ENCODE measurements at regions not wholly inside any gene's neighbourhood (a gene's known extent, or its start where the extent isn't known, plus 50 kb on each side); places are given as distances from the start of the nearest gene placed in this dataset.

- Histone ChIP-seq H3K4me3 (no peak overlapping the region), H3K9me3 (no peaks in the 10 kb centered on the region), H3K27ac (no peak overlapping the region), H3K36me3 (no peaks in the 10 kb centered on the region), H3K27me3 (peaks cover 16% of the 10 kb centered on the region), H3K4me1 (no peaks in the 10 kb centered on the region)
- TF ChIP-seq CTCF (IDR thresholded peaks at IDR 0.05), result no peak
- intact Hi-C loops (cut with DNase I), result no loop called here
- no peak for DNase-seq
- ATAC-seq, result no peak
Measured at GRCh38 chr14:104344818-104345620, 206.6 kb downstream of the KIF26A start.

DNA sequence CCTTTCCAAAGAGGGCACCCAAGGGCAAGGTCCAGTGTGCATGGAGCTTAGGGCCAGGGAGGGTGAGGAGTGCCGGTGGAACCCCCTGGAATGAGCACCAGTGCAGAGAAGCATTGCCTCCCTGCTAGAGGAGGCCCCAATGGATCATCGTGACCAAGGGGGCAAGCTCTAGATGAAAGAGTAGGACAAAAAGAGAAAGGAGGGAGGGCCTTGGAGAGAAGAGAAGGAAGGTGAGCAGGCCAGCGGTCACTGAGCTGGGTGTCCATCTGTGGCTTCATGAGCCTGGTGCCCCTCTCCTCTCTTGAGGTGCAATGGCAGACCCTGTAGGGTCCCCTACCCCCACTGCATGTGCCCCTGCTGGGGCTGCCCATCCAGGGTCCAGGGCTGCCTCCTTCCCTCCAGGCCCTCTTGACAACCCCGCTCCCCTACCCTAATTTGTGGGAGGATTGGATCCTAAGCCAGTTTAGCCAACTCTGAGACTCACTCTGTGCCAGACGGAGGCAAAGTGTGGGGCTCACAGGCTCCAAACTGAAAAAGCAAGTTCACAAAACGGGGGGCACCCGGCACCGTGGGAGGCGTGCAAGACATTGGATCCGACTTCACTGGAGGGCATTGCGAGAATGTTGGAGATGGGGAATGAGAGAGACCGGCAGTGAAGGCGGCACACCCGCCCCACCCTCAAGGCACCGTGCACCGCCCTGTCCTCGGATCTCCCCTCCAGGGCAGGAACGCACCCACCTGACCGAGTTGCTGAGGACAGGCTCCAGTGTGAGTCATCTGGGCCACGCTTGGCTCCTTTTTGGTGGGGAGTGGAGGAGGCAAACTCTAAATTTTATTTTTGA lies 207.5 kb downstream of the KIF26A start:
- ATAC-seq, result no peak
- intact Hi-C loops (cut with DNase I), result no loop called here
- no peak for TF ChIP-seq CTCF (IDR thresholded peaks at IDR 0.05)

DNA sequence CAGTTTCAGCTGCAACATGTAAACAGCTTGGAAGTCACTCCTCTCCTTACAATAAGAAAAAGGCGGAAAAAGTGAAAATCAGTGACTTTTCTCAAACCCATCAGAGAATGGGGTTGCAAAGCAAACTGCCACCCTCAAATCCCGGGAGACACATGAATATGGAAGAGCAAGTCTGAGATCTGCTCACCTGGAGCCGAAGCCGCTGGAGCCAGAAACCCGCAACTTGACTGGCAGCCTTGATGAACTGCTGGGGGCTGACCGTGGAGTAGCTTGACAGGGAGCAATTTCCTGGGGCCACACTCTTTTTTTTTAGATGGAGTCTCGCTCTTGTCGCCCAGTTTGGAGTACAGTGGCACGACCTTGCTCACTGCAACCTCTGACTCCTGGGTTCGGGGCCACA lies 208.2 kb downstream of the KIF26A start:
- Histone ChIP-seq H3K36me3 (no peaks in the 10 kb centered on the region), H3K4me3 (no peak overlapping the region), H3K9me3 (no peaks in the 10 kb centered on the region), H3K27ac (no peak overlapping the region), H3K4me1 (no peaks in the 10 kb centered on the region), H3K27me3 (peaks cover 16% of the 10 kb centered on the region)
- no peak for TF ChIP-seq CTCF (IDR thresholded peaks at IDR 0.05)
- intact Hi-C loops (cut with DNase I), result no loop called here
- DNase-seq (no peak), ATAC-seq (no peak)

More for the DNA sequence above, 207.5 kb downstream of the KIF26A start:
- Histone ChIP-seq H3K27ac (no peak overlapping the region), H3K36me3 (no peaks in the 10 kb centered on the region), H3K27me3 (peaks cover 16% of the 10 kb centered on the region), H3K4me1 (no peaks in the 10 kb centered on the region), H3K9me3 (no peaks in the 10 kb centered on the region), H3K4me3 (no peak overlapping the region)
- DNase-seq, result no peak

DNA sequence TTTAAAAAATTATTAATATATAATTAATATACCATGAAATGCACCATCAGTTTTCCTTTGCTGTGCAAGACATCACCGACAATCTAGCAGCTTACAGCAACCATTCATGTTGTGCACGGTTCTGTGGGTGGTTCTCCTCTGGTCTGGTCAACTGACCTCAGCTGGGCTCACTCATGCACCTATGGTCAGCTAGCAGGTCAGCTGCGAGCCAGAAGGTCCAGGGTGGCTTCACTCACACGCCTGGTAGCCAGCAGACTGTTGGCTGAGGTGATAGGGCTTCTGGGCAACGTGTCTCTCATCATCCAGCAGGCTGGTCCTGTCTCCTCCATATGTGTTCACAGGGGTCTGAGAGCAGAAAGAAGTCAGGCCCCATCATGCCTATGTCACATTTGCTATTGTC lies 210.4 kb downstream of the KIF26A start:
- intact Hi-C loops (cut with DNase I), result no loop called here
- H3K9me3 ChIP-seq, result no peaks in the 10 kb centered on the region

GRCh38 chr14:104349950-104350349 lies 211.6 kb downstream of the KIF26A start:
- Histone ChIP-seq H3K4me1 (no peaks in the 10 kb centered on the region), H3K36me3 (no peaks in the 10 kb centered on the region), H3K27me3 (peaks cover 9% of the 10 kb centered on the region), H3K4me3 (no peak overlapping the region), H3K9me3 (no peaks in the 10 kb centered on the region), H3K27ac (no peak overlapping the region)
- DNase-seq (no peak), ATAC-seq (no peak)
- intact Hi-C loops (cut with DNase I), result no loop called here
- TF ChIP-seq CTCF (IDR thresholded peaks at IDR 0.05), result no peak

More for the DNA sequence above, 210.4 kb downstream of the KIF26A start:
- no peaks in the 10 kb centered on the region for H3K4me1 ChIP-seq
- H3K27me3 ChIP-seq, result peaks cover 16% of the 10 kb centered on the region
- H3K36me3 ChIP-seq, result no peaks in the 10 kb centered on the region
- ATAC-seq (no peak), DNase-seq (no peak)
- no peak overlapping the region for H3K27ac ChIP-seq
- H3K4me3 ChIP-seq, result no peak overlapping the region
- TF ChIP-seq CTCF (IDR thresholded peaks at IDR 0.05), result no peak
